ENCODE measurements at regions not wholly inside any gene's neighbourhood (a gene's known extent, or its start where the extent isn't known, plus 50 kb on each side); places are given as distances from the start of the nearest gene placed in this dataset.

DNA sequence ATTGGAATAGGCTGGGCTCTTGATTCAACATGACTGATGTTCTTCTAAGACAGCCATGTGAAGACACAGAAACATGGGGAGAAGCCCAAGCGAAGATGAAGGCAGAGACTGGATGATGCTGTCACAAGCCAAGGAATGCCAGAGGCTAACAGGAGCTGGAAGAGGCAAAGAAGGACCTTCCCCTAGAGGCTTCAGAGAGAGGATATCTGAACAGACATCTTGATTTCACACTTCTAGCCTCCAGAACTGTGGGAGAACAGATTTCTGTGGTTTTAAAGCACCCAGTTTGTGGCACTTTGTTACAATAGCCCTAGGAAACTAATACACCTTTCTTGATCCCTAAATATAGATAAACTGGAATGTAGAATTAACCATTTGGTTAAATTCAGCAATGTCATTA lies 127.0 kb downstream of the EDN1 start:
- DNase-seq (ENCODE audit: low spot score), result no peak
- intact Hi-C loops (cut with DNase I), result no loop called here

GRCh38 chr6:12418946-12419345 lies 128.8 kb downstream of the EDN1 start:
- intact Hi-C loops (cut with DNase I), result no loop called here
- no peak for DNase-seq (ENCODE audit: low spot score)

- DNase-seq (ENCODE audit: low spot score), result no peak
- intact Hi-C loops (cut with DNase I), result no loop called here
These were observed 129.6 kb downstream of the EDN1 start for GRCh38 chr6:12419631-12420272.

- intact Hi-C loops (cut with DNase I), result no loop called here
These were observed 130.5 kb downstream of the EDN1 start for GRCh38 chr6:12420626-12421025.

DNA sequence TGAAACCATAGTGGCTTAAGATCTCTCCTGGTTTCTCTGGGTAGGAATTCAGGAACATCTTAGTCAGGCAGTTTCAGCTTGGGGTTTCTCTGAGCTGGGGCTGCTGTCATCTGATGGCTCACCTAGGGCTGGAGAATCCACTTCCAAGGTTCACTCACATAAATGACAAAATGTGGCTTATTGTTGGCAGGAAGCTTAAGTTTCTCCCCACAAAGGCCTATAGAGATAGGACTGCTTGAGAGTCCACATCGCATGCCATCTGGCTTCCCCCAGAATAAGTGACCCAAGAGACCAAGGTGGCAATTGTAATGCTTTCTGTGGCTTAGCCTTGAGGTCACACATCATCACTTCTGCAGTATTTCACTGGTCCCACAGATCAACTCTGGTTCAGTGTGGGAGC lies 131.4 kb downstream of the EDN1 start:
- DNase-seq (ENCODE audit: low spot score), result no peak
- intact Hi-C loops (cut with DNase I), result no loop called here

More at GRCh38 chr6:12420626-12421025, 130.5 kb downstream of the EDN1 start:
- DNase-seq (ENCODE audit: low spot score), result no peak

- DNase-seq (ENCODE audit: low spot score), result no peak
- intact Hi-C loops (cut with DNase I), result no loop called here
These were observed 132.7 kb downstream of the EDN1 start for GRCh38 chr6:12422848-12423247.

DNA sequence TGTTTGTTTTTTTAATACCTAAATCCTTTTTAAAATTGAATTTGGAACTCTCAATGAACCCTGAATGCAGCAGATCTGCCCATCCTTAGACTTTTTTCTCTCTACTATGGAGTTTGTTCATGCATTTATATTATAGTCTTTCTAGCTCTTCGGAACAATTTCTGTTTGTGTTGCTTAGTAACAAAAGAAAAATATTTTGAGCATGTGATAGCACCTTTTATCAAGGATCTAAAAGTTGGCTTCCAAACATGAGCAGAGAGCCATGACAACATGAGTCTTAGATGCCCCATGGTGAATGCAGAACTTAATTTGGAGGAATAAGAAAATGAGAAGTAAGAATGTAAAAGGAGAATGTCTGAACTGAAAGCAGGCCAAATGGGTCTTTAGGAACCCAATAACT lies 133.7 kb downstream of the EDN1 start:
- intact Hi-C loops (cut with DNase I), result no loop called here
- no peak for DNase-seq (ENCODE audit: low spot score)

GRCh38 chr6:12426121-12426520 lies 136.0 kb downstream of the EDN1 start:
- intact Hi-C loops (cut with DNase I), result no loop called here
- DNase-seq (ENCODE audit: low spot score), result no peak

- DNase-seq (ENCODE audit: low spot score), result no peak
- intact Hi-C loops (cut with DNase I), result no loop called here
These were observed 140.9 kb downstream of the EDN1 start for GRCh38 chr6:12431023-12431422.

DNA sequence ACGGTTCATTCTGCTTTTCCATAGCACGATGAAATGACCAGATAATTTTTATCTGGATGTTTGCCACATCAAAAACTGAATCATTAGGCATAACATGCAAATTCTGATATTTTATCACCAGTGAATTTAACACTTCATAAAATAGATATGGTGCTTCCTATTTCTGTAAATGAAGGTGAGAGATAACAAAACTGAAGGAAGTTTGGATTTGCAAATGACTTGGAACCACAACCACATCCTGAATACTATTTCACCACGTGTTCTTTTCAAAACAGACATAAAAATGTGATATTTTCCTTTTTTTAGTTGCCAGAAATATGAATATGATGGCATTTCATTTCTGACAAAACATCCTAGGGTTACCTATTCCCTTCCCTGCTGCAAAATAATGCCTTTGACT lies 146.1 kb downstream of the EDN1 start:
- intact Hi-C loops (cut with DNase I), result no loop called here
- no peak for DNase-seq (ENCODE audit: low spot score)

DNA sequence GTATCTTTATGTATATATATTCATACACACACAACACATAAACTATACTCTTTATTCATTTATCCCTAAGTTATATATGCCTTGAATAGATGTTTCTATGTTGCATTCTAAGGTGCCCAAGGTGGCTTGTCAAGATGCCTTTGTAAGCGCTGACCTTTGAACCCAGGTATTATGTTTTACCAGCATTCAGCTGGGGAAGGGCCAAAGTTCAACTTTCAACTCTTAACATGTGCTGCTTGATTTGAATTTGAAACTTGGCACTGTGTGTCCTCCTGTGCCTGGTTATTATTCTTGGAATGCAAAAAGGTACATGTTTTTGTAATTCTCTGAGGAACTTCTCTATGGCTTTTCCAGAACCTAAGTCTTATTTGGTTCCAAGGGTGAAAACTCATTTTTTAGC lies 146.5 kb downstream of the EDN1 start:
- DNase-seq (ENCODE audit: low spot score), result no peak
- intact Hi-C loops (cut with DNase I), result no loop called here

- intact Hi-C loops (cut with DNase I), result no loop called here
- DNase-seq (ENCODE audit: low spot score), result no peak
These were observed 149.1 kb downstream of the EDN1 start for GRCh38 chr6:12439296-12439695.

GRCh38 chr6:12440981-12441380 lies 150.8 kb downstream of the EDN1 start:
- no peak for DNase-seq (ENCODE audit: low spot score)
- intact Hi-C loops (cut with DNase I), result no loop called here

DNA sequence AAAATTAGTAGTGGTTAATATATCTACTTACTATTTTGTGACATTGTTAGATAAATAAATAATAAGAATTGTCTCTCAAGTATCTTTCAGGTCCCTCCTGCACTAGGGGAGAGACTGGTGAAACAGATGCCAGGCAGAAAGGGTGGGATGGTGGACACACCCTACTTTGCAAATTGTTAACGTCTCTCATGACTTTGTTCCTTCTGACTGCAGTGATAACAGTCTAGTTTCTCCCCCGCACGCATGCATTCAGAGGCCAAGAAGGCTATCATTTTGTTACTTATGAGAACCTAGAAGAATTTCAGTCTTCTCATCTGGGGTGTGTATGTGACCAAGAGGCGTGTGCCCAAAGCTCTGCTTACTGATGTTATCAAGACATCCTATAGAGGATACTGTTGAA lies 152.3 kb downstream of the EDN1 start:
- intact Hi-C loops (cut with DNase I), result no loop called here

DNA sequence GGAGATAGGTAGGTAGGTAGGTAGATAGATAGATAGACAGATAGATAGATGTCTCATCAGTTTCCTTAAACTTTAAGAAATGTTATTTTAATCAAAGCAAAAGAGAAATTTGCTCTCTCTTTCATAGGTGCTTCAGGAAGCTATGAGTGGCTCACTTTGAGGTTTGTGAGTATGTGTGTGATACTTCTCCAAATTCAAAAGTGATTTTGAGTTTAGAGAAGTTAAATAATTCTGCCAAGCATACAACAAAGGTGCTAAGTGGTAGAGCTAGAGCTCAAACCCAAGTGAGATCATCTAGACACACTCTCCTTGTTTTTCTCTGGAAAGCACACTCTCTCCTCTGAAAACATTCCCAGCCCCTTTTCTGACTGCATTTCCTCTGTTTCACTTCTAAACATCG lies 156.2 kb downstream of the EDN1 start:
- intact Hi-C loops (cut with DNase I), result no loop called here
- DNase-seq (ENCODE audit: low spot score), result no peak

More for the DNA sequence above, 152.3 kb downstream of the EDN1 start:
- no peak for DNase-seq (ENCODE audit: low spot score)

DNA sequence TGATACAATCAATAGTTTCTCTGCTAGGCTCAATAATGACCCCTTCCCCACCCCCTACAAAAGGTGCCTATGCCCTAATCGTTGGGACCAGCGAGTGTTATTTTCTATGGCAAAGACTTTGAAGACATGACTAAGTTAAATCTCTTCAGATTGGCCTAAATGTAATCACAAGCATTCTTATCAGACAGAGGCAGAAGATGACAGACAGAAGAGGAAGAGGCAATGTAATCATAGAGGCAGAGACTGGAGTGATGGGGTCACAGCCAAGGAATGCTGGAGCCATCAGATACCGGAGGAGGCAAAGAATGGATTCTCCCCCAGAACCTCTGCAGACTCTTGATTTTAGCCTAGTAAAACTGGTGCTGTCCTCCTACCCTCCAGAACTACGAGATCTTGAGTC lies 159.3 kb downstream of the EDN1 start:
- no peak for DNase-seq (ENCODE audit: low spot score)
- intact Hi-C loops (cut with DNase I), result no loop called here

GRCh38 chr6:12450467-12450866 lies 160.3 kb downstream of the EDN1 start:
- intact Hi-C loops (cut with DNase I), result no loop called here
- DNase-seq (ENCODE audit: low spot score), result no peak

DNA sequence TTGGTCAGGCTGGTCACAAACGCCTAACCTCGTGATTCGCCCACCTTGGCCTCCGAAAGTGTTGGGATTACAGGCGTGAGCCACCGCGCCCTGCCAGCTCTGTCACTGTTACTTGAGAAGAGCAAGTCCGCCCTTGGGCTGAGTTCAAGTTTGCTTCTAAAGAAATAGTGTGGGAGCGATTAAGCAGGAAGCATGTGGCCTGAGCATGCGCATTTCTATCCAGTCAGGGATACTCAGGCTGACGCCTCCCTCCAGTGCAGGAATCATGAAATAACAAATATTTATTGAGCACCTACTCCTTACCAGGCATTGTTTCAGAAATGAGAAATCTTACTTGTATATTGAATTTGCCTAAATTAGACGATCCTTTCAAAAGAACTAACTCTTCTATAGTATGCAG lies 166.2 kb downstream of the EDN1 start:
- no peak for DNase-seq (ENCODE audit: low spot score)
- intact Hi-C loops (cut with DNase I), result no loop called here

DNA sequence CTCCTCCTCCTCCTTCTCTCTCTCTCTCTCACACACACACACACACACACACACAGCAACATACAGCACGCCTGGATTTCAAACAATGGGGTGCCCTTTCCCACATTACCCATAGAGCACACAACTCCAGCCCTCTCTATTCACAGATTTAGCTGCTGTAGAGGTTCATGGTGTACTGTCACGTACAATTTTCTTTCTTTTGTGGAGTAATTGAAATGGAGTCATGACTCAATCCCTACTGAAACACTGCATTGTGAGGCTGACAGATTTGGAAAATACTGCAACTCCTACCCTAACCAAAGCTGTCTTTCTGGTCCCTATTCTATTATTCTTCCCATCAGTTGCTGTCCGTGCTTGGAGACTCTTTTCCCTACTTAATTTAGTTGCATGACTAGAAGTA lies 166.9 kb downstream of the EDN1 start:
- no peak for DNase-seq (ENCODE audit: low spot score)
- intact Hi-C loops (cut with DNase I), result no loop called here

DNA sequence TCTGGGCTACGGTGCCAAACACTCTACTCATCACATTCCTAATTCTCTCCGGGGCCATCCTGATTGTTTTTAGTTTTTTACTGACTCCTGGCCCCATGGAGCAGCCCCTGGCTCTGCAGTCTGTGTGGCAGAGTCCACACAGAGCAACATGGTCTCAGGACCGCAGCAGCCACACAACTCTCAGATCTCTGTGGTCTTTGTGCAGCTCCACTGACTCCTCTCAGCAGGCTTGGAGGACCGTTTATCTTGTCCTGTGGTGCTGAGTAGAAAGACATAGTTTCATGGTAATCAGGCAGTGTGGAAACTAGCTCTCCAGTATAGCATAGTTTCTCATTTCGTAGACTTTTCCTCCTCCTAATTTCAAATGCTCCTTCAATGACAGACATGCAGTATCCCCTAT lies 168.4 kb downstream of the EDN1 start:
- no peak for DNase-seq (ENCODE audit: low spot score)
- intact Hi-C loops (cut with DNase I), result no loop called here

- DNase-seq (ENCODE audit: low spot score), result no peak
- intact Hi-C loops (cut with DNase I), result no loop called here
These were observed 169.9 kb downstream of the EDN1 start for GRCh38 chr6:12459945-12460661.

Data from cardiac septum (tissue), 1 donor.